CD14-positive monocyte (primary cell): ENCODE measurements at regions not wholly inside any gene's neighbourhood (a gene's known extent, or its start where the extent isn't known, plus 50 kb on each side); places are given as distances from the start of the nearest gene placed in this dataset.

Experiments
- DNase-seq, 3 donors: peaks; one replicate each; pipeline ENCODE4 v3.0.0-alpha.2; 2011 to 2022
- H2AFZ ChIP-seq: 2 replicates; pipeline ENCODE4 v1.6.0; 2012; ENCODE audit warnings: mild to moderate bottlenecking, low read depth, low read length, inconsistent platforms; ENCODE audit not compliant: insufficient read depth, poor library complexity, severe bottlenecking
- H3K27ac ChIP-seq, 2 donors: 1 replicate in 1 of 2; 2 replicates in 1 of 2; pipeline ENCODE4 v1.5.1; 2012 to 2013; ENCODE audit warnings: low read length in 2 of 2, control low read depth in 1 of 2, inconsistent platforms in 1 of 2, low read depth in 1 of 2, mild to moderate bottlenecking in 1 of 2
- H3K27me3 ChIP-seq, 2 donors: one replicate each; pipeline versions ENCODE4 v1.6.0 to v1.6.1; 2011 to 2013; ENCODE audit warnings: low read length in 2 of 2; ENCODE audit not compliant: control insufficient read depth in 2 of 2, insufficient read depth in 2 of 2
- H3K36me3 ChIP-seq, 2 donors: replicated peaks in 1 of 2; 1 replicate in 1 of 2; 2 replicates in 1 of 2; pipeline versions ENCODE4 v1.5.1 to v1.6.1; 2012 to 2013; ENCODE audit warnings: low read length in 2 of 2, control low read depth in 1 of 2, inconsistent platforms in 1 of 2, mild to moderate bottlenecking in 1 of 2; ENCODE audit not compliant: insufficient read depth in 2 of 2, control insufficient read depth in 1 of 2
- H3K4me1 ChIP-seq, 2 donors: 1 replicate in 1 of 2; 2 replicates in 1 of 2; pipeline versions ENCODE4 v1.5.1 to v1.6.1; 2012 to 2013; ENCODE audit warnings: low read length in 2 of 2, control low read depth in 1 of 2, inconsistent platforms in 1 of 2, mild to moderate bottlenecking in 1 of 2, moderate library complexity in 1 of 2; ENCODE audit not compliant: insufficient read depth in 2 of 2, control insufficient read depth in 1 of 2
- H3K4me2 ChIP-seq: replicated peaks from 2 replicates; pipeline ENCODE3; 2012; ENCODE audit warnings: low read length, moderate library complexity, mild to moderate bottlenecking; ENCODE audit not compliant: poor library complexity, severe bottlenecking; ENCODE audit errors: extremely low read depth
- H3K4me3 ChIP-seq, 3 experiments: fragments of 200-600 bp in 1 of 3; sonication (generic) in 1 of 3; replicated peaks in 1 of 3; 1 replicate in 2 of 3; 2 replicates in 1 of 3; pipeline ENCODE4 v1.5.1; 2011 to 2013; ENCODE audit warnings: low read length in 3 of 3, mild to moderate bottlenecking in 3 of 3, control low read depth in 2 of 3, low read depth in 2 of 3, inconsistent platforms in 1 of 3, moderate library complexity in 1 of 3
- H3K79me2 ChIP-seq: 2 replicates; pipeline ENCODE4 v1.6.0; 2012; ENCODE audit warnings: mild to moderate bottlenecking, control low read depth, inconsistent platforms, low read length, moderate library complexity; ENCODE audit not compliant: insufficient read depth
- H3K9ac ChIP-seq: 2 replicates; pipeline ENCODE4 v1.6.0; 2017; ENCODE audit warnings: low read length, mild to moderate bottlenecking; ENCODE audit not compliant: insufficient read depth, poor library complexity, severe bottlenecking
- H3K9me3 ChIP-seq, 2 donors: replicated peaks in 1 of 2; 1 replicate in 1 of 2; 2 replicates in 1 of 2; pipeline versions ENCODE4 v1.5.1 to v1.6.1; 2012 to 2013; ENCODE audit warnings: low read length in 2 of 2, control low read depth in 1 of 2; ENCODE audit not compliant: control insufficient read depth in 1 of 2, insufficient read depth in 1 of 2
- H4K20me1 ChIP-seq: 2 replicates; pipeline ENCODE4 v1.6.0; 2012; ENCODE audit warnings: mild to moderate bottlenecking, low read length, control low read depth, moderate library complexity; ENCODE audit not compliant: insufficient read depth
- H3K27ac Mint-ChIP-seq, 7 donors: one replicate each; pipeline ENCODE4 v1.8.0; 2020; ENCODE audit warnings: mild to moderate bottlenecking in 7 of 7, mixed read lengths in 7 of 7, moderate library complexity in 6 of 7, inconsistent platforms in 2 of 7
- H3K27me3 Mint-ChIP-seq, 3 donors: one replicate each; pipeline ENCODE4 v1.8.0; 2021 to 2022; ENCODE audit warnings: low read depth in 3 of 3, mild to moderate bottlenecking in 3 of 3, mixed read lengths in 3 of 3, moderate library complexity in 3 of 3, inconsistent platforms in 1 of 3
- H3K36me3 Mint-ChIP-seq, 2 donors: one replicate each; pipeline ENCODE4 v1.8.0; 2020; ENCODE audit warnings: mixed read lengths in 2 of 2, inconsistent platforms in 1 of 2, mild to moderate bottlenecking in 1 of 2
- H3K4me1 Mint-ChIP-seq: one replicate; pipeline ENCODE4 v1.8.0; 2020; ENCODE audit warnings: mild to moderate bottlenecking, mixed read lengths
- H3K4me3 Mint-ChIP-seq, 2 donors: one replicate each; pipeline ENCODE4 v1.8.0; 2020; ENCODE audit warnings: mild to moderate bottlenecking in 2 of 2, mixed read lengths in 2 of 2, moderate library complexity in 1 of 2
- H3K9me3 Mint-ChIP-seq, 7 donors: one replicate each; pipeline ENCODE4 v1.8.0; 2020 to 2022; ENCODE audit warnings: mixed read lengths in 7 of 7, mild to moderate bottlenecking in 6 of 7, moderate library complexity in 6 of 7, inconsistent platforms in 2 of 7
- WGBS: methylation state at CpG from one replicate; pipeline ENCODE4 v1.1.5; 2013; ENCODE audit warnings: missing lambda C conversion rate; ENCODE audit not compliant: insufficient coverage; 5-methylcytosine and 5-hydroxymethylcytosine counted together
- intact Hi-C, 2 donors: fragments of 100-400 bp; cut with micrococcal nuclease; formaldehyde crosslinking; loops; one replicate each; pipeline versions ENCODE4 v1.15.0 to v1.15.1; 2023
- TF ChIP-seq, protein P1 (sequence below): fragments of 200-600 bp; IDR thresholded peaks from one replicate; pipeline ENCODE4 v1.8.0; 2022; ENCODE audit warnings: antibody characterized with exemption, mild to moderate bottlenecking

GRCh38 chr22:49380828-49381114, 446.9 kb downstream of the BRD1 start:
- TF ChIP-seq, protein P1, sequence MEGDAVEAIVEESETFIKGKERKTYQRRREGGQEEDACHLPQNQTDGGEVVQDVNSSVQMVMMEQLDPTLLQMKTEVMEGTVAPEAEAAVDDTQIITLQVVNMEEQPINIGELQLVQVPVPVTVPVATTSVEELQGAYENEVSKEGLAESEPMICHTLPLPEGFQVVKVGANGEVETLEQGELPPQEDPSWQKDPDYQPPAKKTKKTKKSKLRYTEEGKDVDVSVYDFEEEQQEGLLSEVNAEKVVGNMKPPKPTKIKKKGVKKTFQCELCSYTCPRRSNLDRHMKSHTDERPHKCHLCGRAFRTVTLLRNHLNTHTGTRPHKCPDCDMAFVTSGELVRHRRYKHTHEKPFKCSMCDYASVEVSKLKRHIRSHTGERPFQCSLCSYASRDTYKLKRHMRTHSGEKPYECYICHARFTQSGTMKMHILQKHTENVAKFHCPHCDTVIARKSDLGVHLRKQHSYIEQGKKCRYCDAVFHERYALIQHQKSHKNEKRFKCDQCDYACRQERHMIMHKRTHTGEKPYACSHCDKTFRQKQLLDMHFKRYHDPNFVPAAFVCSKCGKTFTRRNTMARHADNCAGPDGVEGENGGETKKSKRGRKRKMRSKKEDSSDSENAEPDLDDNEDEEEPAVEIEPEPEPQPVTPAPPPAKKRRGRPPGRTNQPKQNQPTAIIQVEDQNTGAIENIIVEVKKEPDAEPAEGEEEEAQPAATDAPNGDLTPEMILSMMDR = no peak
- Histone ChIP-seq H3K27ac (no peak overlapping the region), H3K4me3 (no peak overlapping the region), H4K20me1 (no peaks in the 10 kb centered on the region), H3K9me3 (no peaks in the 10 kb centered on the region), H3K9ac (no peak overlapping the region), H3K79me2 (no peaks in the 10 kb centered on the region), H2AFZ (no peak overlapping the region), H3K36me3 (no peaks in the 10 kb centered on the region), H3K27me3 (no peaks in the 10 kb centered on the region), H3K4me2 (no peak overlapping the region), H3K4me1 (no peaks in the 10 kb centered on the region)
- DNase-seq = no peak
- Mint-ChIP-seq H3K27me3 (peaks cover 10 to 16% (median 11%) of the 10 kb centered on the region in 3 donors), H3K4me3 (no peak overlapping the region), H3K36me3 (no peaks in the 10 kb centered on the region), H3K9me3 (peaks cover 0 to 5% (median 0%) of the 10 kb centered on the region in 7 donors), H3K27ac (no peak overlapping the region), H3K4me1 (no peaks in the 10 kb centered on the region)
- intact Hi-C loops = no loop called here
- 100% methylated on average over 1 of the region's 1 CpG for WGBS

DNA sequence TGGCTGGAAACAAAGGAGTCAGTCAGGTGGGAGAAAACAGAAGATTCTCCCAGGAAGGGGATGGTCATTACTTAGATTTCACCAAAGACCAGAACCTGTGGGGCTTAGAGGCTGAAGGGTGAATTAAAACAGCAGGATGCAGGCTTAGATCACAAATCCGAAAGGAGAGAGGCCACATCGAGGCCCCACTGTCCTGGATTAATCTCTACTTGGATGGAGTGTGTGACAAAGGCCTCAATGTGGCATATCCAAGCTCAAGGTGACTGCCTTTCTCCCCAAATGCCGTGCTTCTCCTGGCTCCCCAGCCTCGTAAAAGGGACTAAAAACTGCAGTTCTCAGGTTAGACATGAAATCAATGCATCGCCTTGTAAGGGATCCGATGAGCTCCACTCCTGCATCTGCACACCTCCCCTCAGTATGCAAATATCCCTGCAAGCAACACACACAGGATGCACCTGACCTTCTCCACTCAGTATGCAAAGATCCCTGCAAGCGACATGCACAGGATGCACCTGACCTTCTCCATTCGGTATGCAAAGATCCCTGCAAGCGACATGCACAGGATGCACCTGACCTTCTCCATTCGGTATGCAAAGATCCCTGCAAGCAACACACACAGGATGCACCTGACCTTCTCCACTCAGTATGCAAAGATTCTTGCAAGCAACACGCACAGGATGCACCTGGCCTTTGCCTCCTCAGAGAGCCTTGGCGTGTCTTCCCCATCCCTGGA, 447.4 kb downstream of the BRD1 start:
- no peak overlapping the region for H3K4me3 Mint-ChIP-seq

More for the DNA sequence above, 447.4 kb downstream of the BRD1 start:
- H3K4me1 ChIP-seq = no peaks in the 10 kb centered on the region
- H3K27ac ChIP-seq = no peak overlapping the region
- no peaks in the 10 kb centered on the region for H3K36me3 ChIP-seq
- H3K79me2 ChIP-seq = no peaks in the 10 kb centered on the region
- H3K4me3 ChIP-seq = no peak overlapping the region
- no peak for DNase-seq
- H3K36me3 Mint-ChIP-seq = no peaks in the 10 kb centered on the region
- TF ChIP-seq, protein P1 = no peak
- H2AFZ ChIP-seq = no peak overlapping the region
- no peaks in the 10 kb centered on the region for H4K20me1 ChIP-seq
- WGBS = 61% methylated on average over 12 of the region's 12 CpGs
- peaks cover 10 to 19% (median 11%) of the 10 kb centered on the region in 3 donors for H3K27me3 Mint-ChIP-seq
- H3K9me3 ChIP-seq = no peaks in the 10 kb centered on the region
- no peak overlapping the region for H3K27ac Mint-ChIP-seq
- intact Hi-C loops = no loop called here
- no peak overlapping the region for H3K4me2 ChIP-seq
- H3K4me1 Mint-ChIP-seq = no peaks in the 10 kb centered on the region
- H3K9me3 Mint-ChIP-seq = peaks cover 0 to 5% (median 0%) of the 10 kb centered on the region in 7 donors
- H3K9ac ChIP-seq = no peak overlapping the region
- no peaks in the 10 kb centered on the region for H3K27me3 ChIP-seq
